ENCODE measurements at regions not wholly inside any gene's neighbourhood (a gene's known extent, or its start where the extent isn't known, plus 50 kb on each side); places are given as distances from the start of the nearest gene placed in this dataset.

DNA sequence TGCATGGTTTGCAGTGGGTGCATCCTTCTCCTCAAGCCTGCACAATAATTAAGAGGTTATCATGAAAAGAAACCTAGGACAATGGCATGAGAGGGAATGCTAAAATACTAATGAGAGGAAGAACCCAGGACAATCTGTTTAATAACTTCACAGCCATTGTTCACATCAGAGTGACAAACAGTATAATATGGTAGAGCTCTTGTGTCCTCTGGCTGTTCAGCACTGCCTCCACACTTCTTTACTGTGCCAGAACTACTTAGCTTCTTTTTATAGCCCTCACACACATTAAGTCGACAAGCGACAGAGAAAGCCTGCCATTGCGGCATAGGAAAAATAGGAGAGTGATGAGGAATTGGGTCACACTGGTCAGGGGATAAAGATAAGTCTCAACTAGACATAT, 65.0 kb upstream of the MEIS2 start:
- no peak for DNase-seq

DNA sequence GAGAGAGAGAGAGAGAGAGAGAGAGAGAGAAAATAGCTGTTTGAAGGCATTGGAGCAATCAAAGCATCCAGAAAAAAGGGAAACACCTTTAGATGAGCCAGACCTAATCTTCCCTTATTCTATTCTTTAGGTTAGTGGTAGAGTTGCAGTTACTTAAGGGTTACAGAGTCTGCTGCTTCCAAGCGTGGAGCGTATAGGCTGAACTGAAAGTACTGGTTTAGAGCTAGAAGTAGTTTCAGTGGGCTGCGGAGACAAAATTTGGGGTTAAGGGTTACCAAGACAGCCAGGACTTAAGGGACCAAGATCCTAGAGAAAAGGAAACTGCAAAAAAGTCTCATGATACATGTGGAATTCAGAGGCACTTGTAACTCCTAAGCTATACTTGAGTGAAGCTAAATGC, 66.1 kb upstream of the MEIS2 start:
- DNase-seq = no peak

DNA sequence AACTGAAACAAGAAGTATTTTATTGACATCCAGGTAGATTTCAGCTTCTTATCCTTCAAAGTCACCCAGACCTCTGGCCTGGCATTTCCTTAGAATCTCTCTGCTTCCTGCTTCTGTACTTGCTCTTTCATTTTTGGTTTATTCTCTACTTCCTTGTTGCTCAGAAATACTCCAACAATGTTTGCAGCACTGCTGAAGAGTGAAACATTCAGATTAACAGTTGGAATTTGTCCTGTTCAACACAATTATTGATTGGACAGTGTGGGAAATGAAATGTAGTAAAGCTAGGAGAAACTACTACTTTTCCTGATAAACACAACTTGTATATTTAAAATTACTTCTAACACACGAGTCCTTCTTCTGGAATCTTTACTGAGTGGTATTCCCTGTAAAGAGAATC, 81.0 kb upstream of the MEIS2 start:
- DNase-seq = no peak

DNA sequence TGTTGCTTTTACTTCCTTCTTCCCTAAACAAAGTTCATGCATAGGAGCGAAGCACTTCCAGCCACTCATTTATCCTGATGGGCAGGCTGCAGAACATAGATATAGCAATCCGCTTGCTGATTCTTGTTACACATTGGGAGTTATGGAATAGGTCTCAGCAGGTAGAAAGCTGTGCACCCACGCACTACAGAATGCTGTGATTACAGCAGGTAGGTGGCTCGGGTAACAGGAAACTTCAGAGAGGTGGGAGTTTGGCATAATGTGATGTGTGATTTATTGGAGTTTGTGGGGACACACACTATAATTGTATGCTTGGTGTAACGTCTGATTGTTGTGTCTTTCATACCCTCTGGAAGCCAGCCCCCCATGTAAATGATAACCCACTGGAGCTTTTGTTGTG, 99.2 kb upstream of the MEIS2 start:
- no peak for DNase-seq

DNA sequence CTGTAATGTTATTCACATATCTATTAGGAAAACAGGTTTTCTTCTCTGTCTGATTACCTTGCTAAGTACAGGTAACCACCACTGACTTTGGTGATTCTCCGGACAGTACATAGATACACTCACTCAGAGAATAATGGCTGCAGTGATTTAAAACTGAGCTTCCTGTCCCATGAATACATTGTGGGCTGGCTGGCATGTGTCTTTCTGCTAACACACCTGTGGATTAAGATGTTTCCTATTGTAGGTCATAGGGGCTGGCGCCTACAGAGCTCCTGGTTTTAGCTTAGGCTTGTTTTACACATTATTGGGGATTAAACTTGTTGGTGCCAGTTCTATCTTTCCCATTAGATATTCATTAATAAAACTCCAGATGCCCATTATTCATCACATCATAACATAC, 102.7 kb upstream of the MEIS2 start:
- DNase-seq = no peak

DNA sequence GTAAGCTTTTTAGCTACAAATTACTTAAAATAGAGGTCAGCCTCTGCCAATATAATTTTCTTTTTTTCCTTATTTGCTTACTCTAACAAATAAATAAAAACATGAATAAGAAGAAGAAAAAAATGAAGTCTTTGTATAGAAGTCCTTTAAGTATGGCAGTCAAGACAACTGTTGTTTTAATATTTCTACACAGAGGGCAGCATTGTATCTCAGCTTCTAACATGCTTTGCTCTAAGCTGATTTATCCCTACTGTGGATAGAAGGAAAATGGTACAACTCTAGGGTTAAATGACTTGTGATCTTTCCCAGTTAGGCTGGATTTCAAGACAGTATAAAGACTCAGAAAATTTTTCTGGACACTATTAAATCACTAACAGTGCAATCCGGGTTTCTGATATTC, 104.3 kb upstream of the MEIS2 start:
- no peak for DNase-seq

DNA sequence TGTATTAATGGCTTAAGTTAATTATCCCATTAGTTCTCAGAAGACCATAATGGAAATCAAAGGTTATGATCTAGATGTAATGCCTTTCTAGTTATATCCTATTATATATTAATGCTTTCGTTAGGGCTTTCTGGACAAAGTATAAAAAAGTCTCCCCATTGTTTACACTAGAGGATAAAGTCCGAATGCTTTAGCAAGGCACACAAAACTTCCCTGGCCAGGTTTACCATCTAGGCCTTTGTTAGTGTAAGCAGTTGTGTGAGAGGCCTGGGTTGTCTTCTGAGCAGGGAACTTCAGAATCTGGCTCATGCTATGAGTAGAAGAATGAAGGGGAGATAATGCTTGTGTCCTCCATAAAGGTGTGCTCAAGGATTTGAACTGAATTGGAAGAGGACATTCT, 106.3 kb upstream of the MEIS2 start:
- no peak for DNase-seq

DNA sequence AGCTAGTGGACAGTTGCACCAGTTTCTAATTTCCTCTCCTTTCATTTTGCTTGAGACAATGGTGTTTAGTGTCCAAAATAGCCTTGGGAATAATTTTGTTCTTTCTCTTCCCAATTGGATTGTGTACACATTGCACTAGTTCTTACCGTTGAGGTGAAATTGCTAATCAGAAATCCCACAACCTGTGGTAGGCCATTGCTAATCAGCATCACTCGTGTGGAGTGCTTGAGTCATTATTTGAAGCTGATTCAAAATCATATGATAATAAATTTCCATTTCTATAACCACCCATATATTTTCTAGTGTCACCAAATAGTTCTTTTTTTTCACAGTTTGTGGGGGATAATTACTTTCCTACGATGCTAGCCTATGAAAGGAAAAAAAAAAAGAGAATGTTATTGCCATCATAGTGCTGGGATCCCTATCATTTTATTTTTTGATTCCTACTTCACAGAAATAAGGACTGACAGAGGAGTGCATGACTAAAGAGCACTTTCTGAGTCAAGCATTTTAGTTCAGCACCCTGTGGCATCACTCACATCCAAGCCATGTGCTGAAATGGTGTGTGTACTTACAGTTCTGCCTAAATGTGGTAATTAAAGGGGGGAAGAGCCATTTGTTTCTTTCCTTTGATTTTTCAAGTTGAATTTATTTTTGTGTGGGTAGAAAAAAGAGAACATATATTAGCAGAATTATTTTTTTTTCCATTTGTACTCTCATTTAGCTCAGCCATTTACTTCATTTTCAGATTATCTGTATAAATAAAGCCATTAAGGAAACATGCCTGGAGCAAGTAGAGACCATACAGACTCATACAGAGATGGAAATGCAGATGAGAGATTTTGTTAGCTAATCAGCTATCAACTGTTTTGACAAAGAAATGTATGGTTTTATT, 108.0 kb upstream of the MEIS2 start:
- no peak for DNase-seq

DNA sequence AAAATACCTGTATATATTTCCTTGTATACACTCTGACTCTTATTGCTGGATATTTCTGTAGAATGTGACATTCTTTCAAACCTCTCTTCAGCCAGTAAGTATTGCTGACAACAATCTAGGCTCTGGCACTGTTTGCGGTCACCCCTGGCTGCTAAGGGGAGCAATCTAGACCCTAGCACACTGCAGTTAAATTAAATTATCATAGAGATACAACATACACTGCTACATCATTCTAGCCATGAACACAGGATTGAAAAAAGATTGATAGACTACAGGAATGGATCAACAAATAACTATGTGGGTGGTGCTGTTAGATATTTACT, 108.7 kb upstream of the MEIS2 start:
- no peak for DNase-seq

DNA sequence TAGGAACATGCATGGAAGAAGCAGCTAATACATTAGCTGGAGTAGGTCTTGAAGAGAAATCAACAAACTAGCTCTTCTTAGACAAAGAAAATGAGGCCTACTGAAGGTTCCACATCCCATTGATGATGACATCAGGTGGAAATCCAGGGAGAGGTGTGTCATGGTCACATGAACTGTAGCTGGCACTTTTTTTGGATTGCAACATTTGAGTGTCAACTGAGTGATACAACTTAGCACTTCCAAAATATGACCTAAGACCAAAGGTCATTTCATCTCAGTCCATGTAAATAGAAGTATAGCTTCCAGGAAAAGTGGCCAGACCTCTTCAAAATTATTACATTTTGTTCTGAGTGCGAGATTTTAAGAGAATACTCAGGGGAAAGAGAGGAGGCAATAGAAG, 117.2 kb upstream of the MEIS2 start:
- DNase-seq = no peak

DNA sequence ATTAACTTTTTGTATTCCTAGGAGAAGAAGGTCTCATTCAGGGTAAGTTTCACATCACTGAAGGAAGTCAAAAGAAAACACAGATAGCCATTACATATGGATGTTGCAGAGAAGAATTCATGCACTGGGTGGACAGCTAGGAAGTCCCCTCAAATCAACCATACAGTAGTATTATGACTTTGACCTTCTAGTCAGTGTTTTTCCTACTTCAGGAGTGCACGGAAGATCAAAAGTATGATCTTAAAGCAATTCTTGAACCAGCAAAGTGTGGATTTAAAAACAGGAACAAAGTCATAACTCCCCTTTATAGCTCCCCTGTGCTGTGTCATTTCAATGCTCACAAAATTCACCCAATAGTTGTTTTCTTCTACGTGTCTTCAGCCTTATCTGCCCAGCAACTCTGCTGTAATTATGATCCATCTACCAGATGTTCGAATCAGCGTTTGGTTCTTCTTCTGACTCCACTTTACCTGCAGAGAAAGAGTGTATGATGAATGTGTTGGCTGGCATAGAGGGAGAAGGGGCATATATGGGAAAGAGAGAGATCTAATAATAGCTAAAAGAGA, 118.1 kb upstream of the MEIS2 start:
- DNase-seq = no peak

DNA sequence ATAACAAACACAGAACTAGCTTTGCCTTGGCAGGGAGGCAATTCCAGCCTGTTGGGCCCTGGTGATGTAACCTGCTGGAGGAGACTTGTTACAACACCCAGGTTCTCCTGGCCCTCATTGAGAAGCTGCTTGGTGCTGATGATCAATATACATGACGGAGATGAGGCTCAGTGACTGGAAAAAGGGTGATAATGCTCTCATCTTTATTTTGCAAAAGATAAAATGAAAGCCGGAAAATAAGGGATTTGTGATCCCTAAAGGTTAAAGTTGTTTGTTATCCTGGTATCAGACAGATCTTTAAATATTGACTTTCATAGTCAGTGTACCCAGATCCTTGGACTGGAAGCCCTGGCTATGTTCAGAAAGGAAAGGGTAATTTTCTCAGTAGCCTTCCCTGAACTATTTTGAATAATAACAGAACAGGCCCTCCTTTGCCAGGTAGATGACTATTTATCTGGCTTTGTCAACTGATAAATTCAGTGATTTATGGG, 118.9 kb upstream of the MEIS2 start:
- no peak for DNase-seq

DNA sequence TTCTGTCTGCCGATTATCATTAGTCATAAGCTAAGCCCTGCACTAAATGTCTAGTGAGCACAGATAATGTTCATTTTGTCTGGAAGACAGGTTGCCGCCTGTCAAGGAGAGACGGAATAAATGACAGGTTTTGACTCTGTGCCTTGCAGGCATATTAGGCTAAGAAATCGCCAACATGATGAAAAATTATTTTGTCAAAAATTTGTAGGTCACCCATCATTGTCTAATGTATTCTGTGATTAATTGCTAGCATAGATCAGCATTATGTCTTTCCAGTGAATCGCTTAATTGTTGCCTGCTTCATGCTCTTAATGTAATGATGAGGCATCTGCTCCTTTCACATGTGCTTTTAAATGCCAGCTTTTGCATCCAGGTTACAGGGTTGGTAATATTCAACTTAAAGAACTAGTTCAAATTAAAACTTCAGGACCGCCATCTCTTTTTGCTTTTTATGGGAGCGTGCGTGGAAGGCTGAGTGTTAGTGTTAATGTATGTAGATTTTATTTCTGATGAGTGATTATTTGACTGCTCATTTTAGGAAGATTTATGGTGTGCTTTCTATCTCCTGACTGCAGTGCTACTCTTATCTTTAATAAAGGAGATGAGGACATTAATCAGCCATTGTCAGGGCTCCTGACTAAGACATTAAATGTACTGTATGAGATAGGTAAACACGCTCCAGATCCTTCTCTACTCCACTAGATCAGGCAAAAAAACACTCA, 120.8 kb upstream of the MEIS2 start:
- no peak for DNase-seq

DNA sequence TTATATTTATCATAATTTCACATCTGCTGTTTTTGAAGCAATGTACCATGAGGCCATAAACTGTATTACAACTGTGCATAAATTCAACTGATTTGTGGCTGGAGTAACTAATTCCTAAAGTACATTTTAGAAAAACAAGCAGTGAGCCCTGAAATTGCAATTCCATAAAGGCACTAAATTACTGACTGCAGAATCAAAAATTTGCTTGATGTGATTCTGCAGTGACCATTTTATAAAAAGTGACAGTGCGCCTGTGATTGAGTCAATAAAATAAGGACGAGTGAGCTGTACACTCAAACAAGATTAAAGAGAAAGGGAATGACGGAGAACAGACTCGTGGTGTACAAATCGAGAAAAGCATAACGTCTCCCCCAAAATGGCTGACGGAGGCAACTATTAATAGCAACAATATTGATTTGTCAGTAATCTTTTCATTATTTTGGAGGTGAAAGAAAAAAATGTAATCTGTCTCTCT, 121.4 kb upstream of the MEIS2 start:
- DNase-seq = no peak

DNA sequence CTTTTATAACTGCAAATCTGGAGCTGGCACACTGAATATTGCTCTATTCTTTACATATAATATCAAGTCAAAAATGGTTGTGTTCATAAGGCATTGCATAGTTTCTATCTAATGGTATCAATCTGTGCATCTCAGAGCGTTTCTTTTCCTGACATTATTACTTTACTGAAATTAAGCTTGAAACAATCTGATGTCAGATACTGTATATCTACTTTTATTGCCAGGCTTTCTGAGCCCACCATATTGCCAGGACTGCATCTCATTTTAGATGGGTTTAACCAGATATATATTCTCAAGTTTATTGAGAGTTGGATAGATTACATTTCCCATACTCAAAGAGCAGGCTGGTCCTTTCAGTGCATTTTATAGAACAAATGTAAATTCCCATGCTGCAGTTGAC, 122.7 kb upstream of the MEIS2 start:
- no peak for DNase-seq

DNA sequence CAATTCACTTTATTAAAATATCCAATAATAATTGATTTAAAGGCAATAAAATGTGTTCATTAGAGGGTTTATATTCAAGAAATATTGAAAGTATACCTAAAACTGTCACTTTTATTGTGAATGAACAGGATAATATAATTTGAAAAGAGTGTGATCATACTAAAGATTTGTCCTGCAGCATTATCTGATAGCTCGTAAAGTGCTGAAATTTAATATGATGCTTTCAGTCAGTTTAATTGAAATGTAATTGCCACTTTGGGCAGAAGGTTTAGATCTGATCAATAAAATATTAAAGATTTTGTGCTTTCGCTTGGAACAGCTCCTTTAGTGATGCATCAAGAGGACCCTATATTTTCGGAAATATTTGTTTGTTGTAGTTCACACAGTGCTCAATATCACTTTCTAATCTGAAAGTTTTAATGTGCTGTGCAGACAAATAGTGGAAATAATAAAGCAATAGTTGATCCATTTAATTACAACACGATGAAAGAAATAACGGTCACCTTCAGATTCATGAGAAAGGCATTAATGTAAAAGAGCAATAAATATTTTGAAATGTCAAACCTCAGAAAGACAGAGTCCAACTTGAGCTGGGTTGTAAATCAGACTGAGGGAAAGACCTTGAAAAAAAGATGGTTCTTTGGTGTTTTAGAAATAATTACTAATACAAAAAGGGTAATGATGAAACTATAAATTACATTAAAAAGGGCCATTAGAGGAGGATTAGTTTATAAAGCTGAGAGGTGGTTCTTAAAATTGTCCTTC, 129.7 kb upstream of the MEIS2 start:
- DNase-seq = no peak

DNA sequence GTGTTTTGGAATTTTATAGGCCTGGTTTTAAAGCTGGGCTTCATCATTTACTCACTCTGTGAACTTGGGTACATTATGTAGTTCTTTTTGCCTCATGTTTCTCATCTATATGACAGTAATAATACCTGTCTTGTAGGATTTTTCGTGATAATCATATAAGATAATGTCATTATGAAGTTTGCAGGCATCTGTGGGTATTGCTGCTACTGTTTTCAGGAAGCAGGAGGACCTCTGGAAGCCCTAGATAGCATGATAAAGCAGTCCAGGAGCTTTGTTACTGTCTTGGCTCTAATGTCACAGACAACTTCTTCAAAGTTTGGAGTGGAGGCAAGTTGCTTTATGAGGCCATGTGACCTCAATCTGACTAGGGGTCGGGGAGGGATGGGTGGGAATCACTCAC, 145.0 kb upstream of the MEIS2 start:
- DNase-seq = no peak

DNA sequence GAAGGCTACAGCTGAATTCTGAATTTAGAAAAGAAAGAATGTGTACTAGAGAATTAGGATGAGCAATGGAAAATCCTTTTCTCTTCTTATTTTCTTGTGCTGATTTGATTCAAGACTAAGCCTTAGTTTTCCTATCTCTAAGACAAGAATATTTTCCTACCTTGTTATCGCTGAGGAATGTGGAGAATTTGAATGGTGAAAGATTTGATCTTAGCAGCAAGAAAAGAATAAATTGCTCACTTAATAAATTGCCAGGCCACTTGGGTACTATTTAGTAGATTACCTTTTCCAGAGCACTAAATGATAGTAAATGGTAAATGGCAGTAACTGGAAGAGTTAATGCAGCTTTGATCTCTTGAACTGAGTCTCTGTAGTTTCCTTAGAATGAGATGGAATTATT, 145.7 kb upstream of the MEIS2 start:
- DNase-seq = no peak

DNA sequence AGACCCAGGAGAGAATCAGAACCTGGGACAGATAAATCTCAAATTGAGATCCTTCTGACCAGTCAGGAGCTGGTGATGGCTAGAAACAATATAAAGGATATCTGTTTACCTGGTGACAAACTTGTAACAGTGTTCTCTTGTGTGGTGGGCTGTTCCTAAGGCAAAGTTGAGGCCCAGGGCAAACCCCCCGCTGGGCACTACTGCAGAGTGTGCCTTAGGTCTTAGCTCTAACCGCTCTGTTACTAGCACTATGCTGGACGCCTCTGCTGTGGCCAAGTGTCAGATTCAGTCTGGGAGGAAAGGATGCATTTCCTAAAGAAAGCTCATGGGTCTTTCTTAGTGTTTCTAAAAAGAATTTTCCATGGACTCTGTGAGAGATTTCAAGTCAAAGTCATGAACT, 146.5 kb upstream of the MEIS2 start:
- DNase-seq = no peak

DNA sequence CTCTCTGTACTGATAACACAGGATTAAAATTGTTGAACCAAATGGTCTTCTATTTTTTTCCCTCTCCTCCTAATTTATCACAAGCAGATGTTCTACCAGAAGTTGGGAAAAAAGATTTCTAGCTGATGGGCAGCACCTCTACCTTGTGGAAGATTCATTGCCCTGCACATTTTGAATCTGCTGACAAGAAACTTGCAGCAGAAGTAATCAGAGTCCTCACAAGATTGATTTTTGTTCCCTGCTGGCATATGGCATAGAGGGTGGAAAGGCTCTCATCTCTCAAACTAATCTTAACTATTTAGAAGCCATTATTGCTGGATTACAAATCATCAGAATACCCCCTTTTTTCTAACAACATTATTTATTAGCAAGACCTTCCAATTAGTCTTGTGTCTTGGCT, 148.9 kb upstream of the MEIS2 start:
- DNase-seq = no peak

DNA sequence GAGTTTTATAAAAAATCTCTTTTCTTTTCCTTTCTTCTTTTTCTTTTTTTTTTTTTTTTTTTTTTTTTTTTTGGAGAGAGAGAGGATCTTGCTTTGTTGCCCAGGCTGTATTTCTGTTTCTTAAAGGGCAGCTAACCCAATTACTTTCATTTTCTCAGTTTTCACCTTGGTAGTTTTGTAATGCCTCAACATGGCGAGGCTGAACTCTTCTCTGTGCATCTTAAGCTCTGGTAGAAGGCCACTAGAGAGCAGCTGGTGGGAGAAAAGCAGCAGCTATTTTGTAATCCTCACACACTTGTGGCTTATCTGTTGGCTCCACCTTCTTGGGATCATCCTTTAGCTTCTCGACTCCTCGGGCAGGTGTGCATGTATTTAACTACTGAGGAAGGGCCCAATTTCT, 152.2 kb upstream of the MEIS2 start:
- no peak for DNase-seq

DNA sequence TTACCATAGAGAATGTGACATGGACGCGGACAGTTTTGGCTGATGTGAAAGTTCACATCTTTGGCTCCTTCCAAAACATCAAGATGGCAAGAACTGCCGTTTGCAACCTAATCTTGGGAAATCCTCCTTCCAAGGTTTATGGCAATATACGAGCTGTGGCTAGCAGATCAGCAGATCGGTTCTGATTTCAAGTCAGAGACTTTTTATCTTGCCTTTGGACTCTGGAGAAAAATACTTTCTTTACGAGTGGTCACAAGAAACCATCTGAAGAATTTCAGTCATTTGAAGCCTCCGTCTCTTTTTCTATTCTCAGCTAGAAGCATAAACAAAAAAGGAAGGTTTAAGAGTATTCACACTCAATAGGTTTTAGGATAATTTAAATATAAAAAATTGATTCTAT, 153.5 kb upstream of the MEIS2 start:
- no peak for DNase-seq

DNA sequence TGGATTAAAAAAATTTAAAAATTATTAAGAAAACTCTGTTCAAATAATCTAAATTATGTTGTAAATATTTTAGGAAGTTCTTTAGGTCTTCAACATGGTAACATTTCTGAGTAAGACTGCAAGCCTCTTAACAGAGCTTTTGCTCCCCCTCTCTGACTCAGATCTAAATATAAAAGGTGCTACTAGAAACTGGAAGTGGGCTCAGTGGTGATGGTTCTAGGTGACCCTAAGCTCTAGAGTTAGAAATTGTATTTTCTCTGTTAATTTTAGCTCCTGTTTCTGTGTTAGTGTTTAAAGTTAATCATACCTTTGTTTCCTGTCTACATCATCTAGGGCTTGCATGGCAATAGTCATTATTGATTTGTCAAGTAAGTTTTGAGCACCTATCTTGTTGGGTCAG, 159.9 kb upstream of the MEIS2 start:
- DNase-seq = no peak

Measured in skin of body (tissue), 1 donor.